CD4-positive, alpha-beta T cell treated with Interleukin-4 for 4 hours (primary cell): ENCODE measurements at regions not wholly inside any gene's neighbourhood (a gene's known extent, or its start where the extent isn't known, plus 50 kb on each side); places are given as distances from the start of the nearest gene placed in this dataset.

ENCODE experiments used
- DNase-seq: peaks from one replicate; pipeline ENCODE4 v3.0.0-alpha.2; 2020

DNA sequence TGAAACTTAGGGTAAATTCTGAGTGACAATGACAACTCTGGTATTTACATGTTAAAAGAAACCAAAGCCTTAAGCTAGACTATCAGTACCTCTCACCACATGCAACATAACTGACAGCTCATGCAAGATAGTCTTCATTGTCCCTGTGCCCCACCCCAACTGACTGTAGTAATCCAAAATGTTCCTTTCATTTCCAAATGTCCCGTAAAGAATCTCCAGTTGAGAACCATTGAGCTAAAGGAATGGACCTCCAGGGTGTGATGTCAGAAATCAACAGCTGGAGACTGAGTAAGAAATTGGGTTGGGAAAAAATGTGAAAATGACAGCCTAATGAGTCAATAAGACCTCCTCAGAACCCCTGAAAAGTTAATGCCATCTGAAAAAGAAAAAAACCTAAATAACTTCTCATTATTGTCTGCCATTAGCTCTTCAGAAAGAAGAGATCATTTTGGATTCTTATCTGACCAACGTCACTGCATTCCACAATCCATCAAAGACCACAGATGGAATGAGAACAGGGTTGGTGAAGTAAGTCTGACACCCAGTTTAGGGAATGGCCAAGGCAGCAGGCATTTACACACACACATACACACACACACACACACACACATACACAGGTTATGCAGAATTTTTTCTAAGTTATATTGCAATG is 51.7 kb upstream of the ACVR2A start:
- DNase-seq: no peak

DNA sequence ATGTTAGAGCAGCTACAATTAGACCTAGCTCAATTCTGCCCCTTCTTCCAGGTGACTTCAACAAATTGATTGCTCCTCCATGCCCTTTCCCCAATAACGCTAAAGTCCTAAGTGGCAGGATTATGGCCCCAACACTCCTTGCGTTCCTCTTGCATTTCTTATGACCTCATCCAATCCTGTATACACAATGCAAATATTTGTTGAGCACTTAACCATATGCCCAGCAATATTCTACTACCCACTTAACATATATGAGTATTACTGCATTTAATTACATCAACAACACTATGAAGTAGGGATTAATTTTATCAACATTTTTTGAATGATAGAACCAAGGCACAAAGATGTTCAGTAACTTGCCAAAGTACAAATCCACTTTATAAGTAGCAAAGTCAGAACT is 54.2 kb upstream of the ACVR2A start:
- DNase-seq: no peak

- DNase-seq: no peak
These were observed 55.1 kb upstream of the ACVR2A start for GRCh38 chr2:147789720-147790119.

DNA sequence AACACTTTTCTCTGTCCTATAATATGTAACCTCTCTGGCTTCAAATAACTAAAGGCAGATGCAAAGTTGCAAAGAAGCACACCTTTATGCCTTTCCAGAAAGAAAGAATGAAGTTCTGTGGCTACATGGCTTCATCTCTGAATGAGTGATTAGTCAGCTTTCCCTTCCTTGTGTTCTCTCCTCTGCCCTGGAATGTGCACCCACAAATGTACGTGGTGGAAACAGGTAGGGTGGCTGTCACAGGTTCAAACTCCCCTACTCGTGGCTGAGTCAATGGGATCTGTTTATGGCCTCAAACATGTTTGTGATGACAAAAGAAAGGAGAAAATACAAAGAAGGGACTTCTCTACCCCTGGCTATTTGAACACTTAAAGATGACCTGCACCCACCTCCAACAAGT is 55.5 kb upstream of the ACVR2A start:
- no peak for DNase-seq

GRCh38 chr2:147782141-147782930 is 62.5 kb upstream of the ACVR2A start:
- no peak for DNase-seq

- no peak for DNase-seq
These were observed 65.4 kb upstream of the ACVR2A start for GRCh38 chr2:147779440-147779839.

GRCh38 chr2:147777394-147777793 is 67.4 kb upstream of the ACVR2A start:
- no peak for DNase-seq

DNA sequence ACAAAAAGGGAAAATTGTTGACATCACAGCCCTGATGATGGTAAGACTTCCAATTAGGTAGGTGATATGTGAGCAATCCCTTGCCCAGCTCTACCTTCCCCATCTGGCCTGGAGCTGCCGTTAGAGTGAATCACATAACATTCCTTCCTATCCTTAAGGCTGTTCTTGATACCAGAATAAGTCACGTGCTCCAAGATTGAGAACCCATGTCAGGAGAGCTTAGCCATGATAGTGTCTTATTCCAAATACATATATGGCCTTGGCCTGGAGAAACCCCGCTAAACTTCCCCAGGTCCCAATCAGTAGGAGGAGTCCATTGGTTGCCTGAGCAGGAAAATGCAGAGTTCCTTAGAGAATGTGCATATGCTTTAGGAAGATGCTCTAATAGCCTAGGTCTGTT is 70.0 kb upstream of the ACVR2A start:
- no peak for DNase-seq

DNA sequence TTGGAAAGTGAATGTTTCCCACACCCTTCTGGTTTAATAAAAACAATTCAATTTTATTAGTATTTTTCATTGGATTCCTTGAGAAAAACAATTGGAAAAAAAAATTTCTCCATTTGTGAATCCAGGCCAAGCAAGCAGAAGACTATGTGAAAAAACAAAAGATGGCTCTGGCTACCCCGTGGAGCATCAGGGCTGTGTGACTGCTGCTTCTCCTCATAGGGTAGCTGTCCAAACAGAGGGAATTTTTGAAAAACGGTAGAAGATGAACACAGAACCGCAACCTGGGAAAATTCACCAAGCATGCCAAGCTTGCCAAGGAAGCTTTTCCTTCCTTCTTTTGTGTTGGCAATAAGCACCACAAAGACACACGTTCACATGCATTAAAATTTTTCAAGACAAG is 71.3 kb upstream of the ACVR2A start:
- no peak for DNase-seq

DNA sequence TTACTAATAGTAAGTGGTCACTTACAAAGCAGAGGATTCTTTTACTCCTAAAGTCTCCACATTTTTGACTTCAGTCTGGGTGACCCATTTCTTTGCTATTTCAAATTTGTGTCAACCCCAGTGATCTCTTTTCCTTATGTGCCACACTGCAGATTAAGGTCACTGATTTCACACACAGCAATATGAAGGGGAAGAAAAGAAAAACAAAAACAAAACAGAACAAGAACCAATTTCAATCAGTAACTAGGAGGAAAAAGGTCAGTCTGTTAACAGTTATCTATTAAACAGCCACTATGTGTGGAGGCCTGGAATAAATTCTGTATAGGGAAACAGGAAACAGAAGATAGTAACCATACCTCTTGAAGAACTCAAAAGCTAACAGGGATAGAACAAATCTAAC is 72.0 kb upstream of the ACVR2A start:
- no peak for DNase-seq

GRCh38 chr2:147763861-147764260 is 81.0 kb upstream of the ACVR2A start:
- DNase-seq: no peak

DNA sequence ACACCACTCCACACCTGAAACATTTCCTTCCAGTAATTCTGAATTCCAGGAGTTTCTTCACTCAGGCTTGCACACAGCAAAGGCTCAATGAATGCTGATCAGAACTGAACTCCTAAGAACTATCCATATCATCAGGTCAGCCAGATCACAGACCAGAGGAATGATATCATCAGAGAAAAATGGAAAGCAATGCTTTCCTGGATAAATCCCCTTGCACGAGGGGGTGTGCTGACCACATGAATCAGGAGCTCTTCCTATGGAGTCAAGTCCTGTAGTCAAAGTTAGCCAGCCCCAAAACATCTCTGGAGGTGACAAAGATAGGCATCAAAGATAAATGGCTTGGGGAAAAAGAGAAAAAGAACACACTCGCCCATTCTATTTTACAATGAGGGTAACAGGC is 83.8 kb upstream of the ACVR2A start:
- DNase-seq: no peak

GRCh38 chr2:147759536-147759935 is 85.3 kb upstream of the ACVR2A start:
- DNase-seq: no peak

DNA sequence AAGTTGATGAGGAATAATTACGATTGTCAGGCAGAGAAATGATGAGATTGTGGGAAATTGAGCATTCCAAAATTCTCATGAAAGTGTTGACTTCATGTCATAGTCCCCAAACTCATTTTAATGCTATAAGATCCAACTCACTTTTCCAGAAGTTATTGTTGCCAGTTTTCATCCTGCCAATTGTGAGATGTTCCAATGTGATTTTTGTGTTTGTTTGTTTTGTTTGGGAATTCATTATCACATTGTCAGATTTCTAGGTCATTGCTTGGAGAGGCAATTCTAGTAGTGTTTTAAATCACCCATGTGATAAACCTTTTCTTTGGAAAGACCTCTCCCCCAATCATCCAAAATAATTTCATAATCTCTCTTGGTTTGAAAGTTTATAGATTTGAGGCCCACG is 86.0 kb upstream of the ACVR2A start:
- no peak for DNase-seq

DNA sequence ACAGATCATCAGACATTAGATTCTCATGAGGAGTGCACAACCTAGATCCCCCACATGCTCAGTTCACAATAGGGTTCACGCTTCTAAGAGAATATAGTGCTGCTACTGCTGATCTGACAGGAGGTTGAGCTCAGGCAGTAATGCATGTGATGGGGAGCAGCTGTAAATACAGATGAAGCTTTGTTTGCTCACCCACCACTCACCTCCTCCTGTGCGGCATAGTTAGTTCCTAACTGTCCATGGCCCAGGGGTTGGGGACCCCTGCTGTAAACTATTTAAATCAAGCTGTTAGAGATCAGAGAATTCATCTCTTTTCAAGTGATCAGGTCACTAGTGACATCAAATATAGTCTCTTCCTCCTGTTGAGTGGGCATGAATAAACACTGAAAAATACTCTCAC is 88.8 kb upstream of the ACVR2A start:
- no peak for DNase-seq

- DNase-seq: no peak
These were observed 104.5 kb upstream of the ACVR2A start for GRCh38 chr2:147740211-147740927.

- DNase-seq: no peak
These were observed 105.3 kb upstream of the ACVR2A start for GRCh38 chr2:147739508-147739907.

DNA sequence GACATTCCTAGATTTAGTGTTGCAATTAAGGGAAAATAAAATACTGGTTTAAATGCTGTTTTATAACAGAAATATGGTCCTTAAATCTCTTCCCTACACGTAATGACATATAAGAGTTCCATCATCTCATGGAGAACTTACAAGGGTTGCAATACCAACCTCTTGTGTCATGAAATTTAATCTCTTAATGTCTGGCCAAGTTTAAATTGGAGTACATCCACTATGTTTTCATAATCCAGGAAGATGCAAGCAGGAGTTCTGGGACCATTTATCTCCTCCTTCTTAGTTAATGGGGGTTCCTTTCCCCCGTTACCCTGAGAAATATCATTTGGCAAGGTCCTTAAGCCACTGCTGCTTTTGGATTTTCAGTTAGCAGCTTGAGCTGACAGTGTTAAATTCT is 126.0 kb upstream of the ACVR2A start:
- no peak for DNase-seq

GRCh38 chr2:147716906-147717305 is 127.9 kb upstream of the ACVR2A start:
- DNase-seq: no peak

- no peak for DNase-seq
These were observed 129.0 kb upstream of the ACVR2A start for GRCh38 chr2:147715807-147716206.

- DNase-seq: no peak
These were observed 130.2 kb upstream of the ACVR2A start for GRCh38 chr2:147714582-147714981.

DNA sequence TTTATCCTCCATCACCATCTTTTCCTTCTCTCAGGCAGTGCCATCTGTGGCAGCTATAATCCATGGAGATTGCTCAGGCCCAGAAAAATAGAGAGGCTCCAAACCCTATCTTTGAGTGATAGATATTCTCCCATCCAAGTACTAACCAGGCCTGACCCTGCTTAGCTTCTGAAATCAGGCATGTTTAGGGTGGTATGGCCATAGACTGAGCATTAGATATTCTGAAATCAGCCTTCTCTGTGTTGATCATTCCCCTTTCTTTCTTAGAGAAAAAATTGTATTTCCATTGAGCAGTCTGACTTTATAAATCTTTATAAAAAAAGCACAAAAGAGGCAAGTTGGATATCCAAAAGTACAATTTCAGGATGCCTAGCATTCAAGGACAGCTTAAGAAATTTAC is 131.5 kb upstream of the ACVR2A start:
- no peak for DNase-seq

DNA sequence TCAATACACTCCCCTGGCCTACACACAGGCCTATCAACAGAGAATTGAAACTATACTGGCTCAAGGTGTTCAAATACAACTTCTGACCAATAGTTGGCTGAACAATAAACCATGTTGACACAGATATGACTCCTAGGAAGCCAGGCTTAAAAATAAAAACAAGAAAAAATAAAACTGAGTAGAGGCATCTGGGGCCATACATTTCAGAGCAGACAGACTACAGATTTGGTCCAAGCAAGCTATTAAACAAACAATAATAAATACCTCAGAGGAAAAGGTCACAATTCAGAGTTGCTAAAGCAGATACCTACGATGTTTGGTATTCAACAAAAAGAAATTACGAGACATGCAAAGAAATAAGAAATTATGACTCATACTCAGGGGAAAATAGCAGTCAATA is 132.8 kb upstream of the ACVR2A start:
- no peak for DNase-seq

- no peak for DNase-seq
These were observed 133.8 kb upstream of the ACVR2A start for GRCh38 chr2:147711031-147711430.
